BLaER1 (cell line): ENCODE measurements at regions not wholly inside any gene's neighbourhood (a gene's known extent, or its start where the extent isn't known, plus 50 kb on each side); places are given as distances from the start of the nearest gene placed in this dataset.
"Not testable (repeated sequence)": the region's sequence is repeated elsewhere in the genome, so short reads cannot be mapped to it uniquely, and the experiment has no call there.

Experiments used
- H3K27ac ChIP-seq: shearing (Covaris generic); formaldehyde crosslinking; 2 replicates; pipeline ENCODE4 v1.8.1; 2022
- H3K27me3 ChIP-seq: shearing (Covaris generic); formaldehyde crosslinking; 2 replicates; pipeline ENCODE4 v1.8.1; 2022
- H3K36me3 ChIP-seq: shearing (Covaris generic); formaldehyde crosslinking; 2 replicates; pipeline ENCODE4 v1.8.1; 2022
- H3K4me1 ChIP-seq: shearing (Covaris generic); formaldehyde crosslinking; 2 replicates; pipeline ENCODE4 v1.8.1; 2022
- H3K4me2 ChIP-seq: shearing (Covaris generic); formaldehyde crosslinking; 2 replicates; pipeline ENCODE4 v1.8.1; 2022
- H3K4me3 ChIP-seq: shearing (Covaris generic); formaldehyde crosslinking; 2 replicates; pipeline ENCODE4 v1.8.1; 2022
- H3K9ac ChIP-seq: shearing (Covaris generic); formaldehyde crosslinking; 2 replicates; pipeline ENCODE4 v1.8.1; 2022
- H3K9me3 ChIP-seq: shearing (Covaris generic); formaldehyde crosslinking; 2 replicates; pipeline ENCODE4 v1.8.1; 2022
- H4K20me1 ChIP-seq: shearing (Covaris generic); formaldehyde crosslinking; 2 replicates; pipeline ENCODE4 v1.8.1; 2022
- Cebpa-rat ChIP-seq: shearing (Covaris generic); IDR thresholded peaks from 2 replicates; pipeline ENCODE4 v1.8.1; 2022

GRCh38 chr18:1014951-1015624 is 110.4 kb downstream of the ADCYAP1 start:
- Histone ChIP-seq H4K20me1 (no peaks in the 10 kb centered on the region), H3K9ac (no peak overlapping the region), H3K4me3 (no peak overlapping the region), H3K36me3 (no peaks in the 10 kb centered on the region), H3K4me2 (peak overlapping the region; percentile 69), H3K27me3 (no peaks in the 10 kb centered on the region), H3K4me1 (peaks cover 22% of the 10 kb centered on the region), H3K27ac (no peak overlapping the region), H3K9me3 (no peaks in the 10 kb centered on the region)
- no peak for TF ChIP-seq Cebpa-rat

GRCh38 chr18:1015777-1016176 is 111.1 kb downstream of the ADCYAP1 start:
- no peaks in the 10 kb centered on the region for H3K36me3 ChIP-seq
- no peak for TF ChIP-seq Cebpa-rat
- H3K9me3 ChIP-seq: no peaks in the 10 kb centered on the region
- no peak overlapping the region for H3K27ac ChIP-seq
- H4K20me1 ChIP-seq: no peaks in the 10 kb centered on the region
- H3K9ac ChIP-seq: no peak overlapping the region
- no peak overlapping the region for H3K4me2 ChIP-seq
- no peak overlapping the region for H3K4me3 ChIP-seq
- no peaks in the 10 kb centered on the region for H3K27me3 ChIP-seq
- H3K4me1 ChIP-seq: peaks cover 22% of the 10 kb centered on the region

- Histone ChIP-seq H3K4me2 (no peak overlapping the region), H4K20me1 (no peaks in the 10 kb centered on the region), H3K9me3 (no peaks in the 10 kb centered on the region), H3K27me3 (no peaks in the 10 kb centered on the region), H3K4me1 (peaks cover 22% of the 10 kb centered on the region), H3K36me3 (no peaks in the 10 kb centered on the region), H3K27ac (no peak overlapping the region), H3K4me3 (no peak overlapping the region), H3K9ac (no peak overlapping the region)
- no peak for TF ChIP-seq Cebpa-rat
These were observed 112.8 kb downstream of the ADCYAP1 start for GRCh38 chr18:1017227-1018058.

- no peaks in the 10 kb centered on the region for H3K27me3 ChIP-seq
- no peaks in the 10 kb centered on the region for H3K36me3 ChIP-seq
- H3K4me3 ChIP-seq: no peak overlapping the region
- H3K4me1 ChIP-seq: peaks cover 21% of the 10 kb centered on the region
- no peak for TF ChIP-seq Cebpa-rat
- no peak overlapping the region for H3K27ac ChIP-seq
- no peak overlapping the region for H3K9ac ChIP-seq
- H3K4me2 ChIP-seq: no peak overlapping the region
- H3K9me3 ChIP-seq: no peaks in the 10 kb centered on the region
- H4K20me1 ChIP-seq: no peaks in the 10 kb centered on the region
These were observed 113.6 kb downstream of the ADCYAP1 start for GRCh38 chr18:1018181-1018681.

- no peak for TF ChIP-seq Cebpa-rat
- H4K20me1 ChIP-seq: no peaks in the 10 kb centered on the region
- H3K4me1 ChIP-seq: peaks cover 12% of the 10 kb centered on the region
These were observed 114.5 kb downstream of the ADCYAP1 start for GRCh38 chr18:1019191-1019590.

GRCh38 chr18:1020731-1021344 is 116.2 kb downstream of the ADCYAP1 start:
- Histone ChIP-seq H3K4me2 (no peak overlapping the region), H3K4me1 (no peaks in the 10 kb centered on the region), H4K20me1 (no peaks in the 10 kb centered on the region), H3K9ac (no peak overlapping the region), H3K27me3 (no peaks in the 10 kb centered on the region), H3K4me3 (no peak overlapping the region), H3K9me3 (no peaks in the 10 kb centered on the region), H3K36me3 (no peaks in the 10 kb centered on the region), H3K27ac (no peak overlapping the region)
- no peak for TF ChIP-seq Cebpa-rat

More at GRCh38 chr18:1019191-1019590, 114.5 kb downstream of the ADCYAP1 start:
- no peak overlapping the region for H3K4me3 ChIP-seq
- no peaks in the 10 kb centered on the region for H3K9me3 ChIP-seq
- H3K9ac ChIP-seq: no peak overlapping the region
- H3K27ac ChIP-seq: no peak overlapping the region
- H3K4me2 ChIP-seq: no peak overlapping the region
- H3K36me3 ChIP-seq: no peaks in the 10 kb centered on the region
- H3K27me3 ChIP-seq: no peaks in the 10 kb centered on the region

- H3K9me3 ChIP-seq: peaks cover 8% of the 10 kb centered on the region; the same call in 1 of the 2 replicates
- H3K4me3 ChIP-seq: no peak overlapping the region
- H3K27ac ChIP-seq: no peak overlapping the region
- H3K9ac ChIP-seq: no peak overlapping the region
- no peaks in the 10 kb centered on the region for H3K4me1 ChIP-seq
- no peaks in the 10 kb centered on the region for H3K36me3 ChIP-seq
- no peak for TF ChIP-seq Cebpa-rat
- no peak overlapping the region for H3K4me2 ChIP-seq
- no peaks in the 10 kb centered on the region for H3K27me3 ChIP-seq
- no peaks in the 10 kb centered on the region for H4K20me1 ChIP-seq
These were observed 122.3 kb downstream of the ADCYAP1 start for GRCh38 chr18:1026930-1027329.

- H3K36me3 ChIP-seq, H3K27ac ChIP-seq, H4K20me1 ChIP-seq, H3K9ac ChIP-seq, H3K4me2 ChIP-seq, H3K27me3 ChIP-seq, H3K4me3 ChIP-seq, H3K9me3 ChIP-seq, H3K4me1 ChIP-seq: not testable (repeated sequence)
These were observed 128.4 kb downstream of the ADCYAP1 start for GRCh38 chr18:1033092-1033491.

GRCh38 chr18:1034971-1035370 is 130.3 kb downstream of the ADCYAP1 start:
- Histone ChIP-seq H3K27ac (no peak overlapping the region), H4K20me1 (no peaks in the 10 kb centered on the region), H3K4me3 (no peak overlapping the region), H3K27me3 (no peaks in the 10 kb centered on the region), H3K4me2 (no peak overlapping the region), H3K4me1 (no peaks in the 10 kb centered on the region), H3K9me3 (peaks cover 15% of the 10 kb centered on the region), H3K36me3 (no peaks in the 10 kb centered on the region), H3K9ac (no peak overlapping the region)
- TF ChIP-seq Cebpa-rat: no peak

GRCh38 chr18:1036926-1037325 is 132.3 kb downstream of the ADCYAP1 start:
- peaks cover 12% of the 10 kb centered on the region for H3K9me3 ChIP-seq
- H3K4me2 ChIP-seq: no peak overlapping the region
- H3K9ac ChIP-seq: no peak overlapping the region
- H3K36me3 ChIP-seq: no peaks in the 10 kb centered on the region
- TF ChIP-seq Cebpa-rat: no peak
- no peaks in the 10 kb centered on the region for H4K20me1 ChIP-seq
- no peaks in the 10 kb centered on the region for H3K27me3 ChIP-seq
- H3K4me3 ChIP-seq: no peak overlapping the region
- no peak overlapping the region for H3K27ac ChIP-seq
- no peaks in the 10 kb centered on the region for H3K4me1 ChIP-seq
